Raji (cell line): ENCODE measurements at regions not wholly inside any gene's neighbourhood (a gene's known extent, or its start where the extent isn't known, plus 50 kb on each side); places are given as distances from the start of the nearest gene placed in this dataset.

Experiments used
- POLR2A ChIP-seq: IDR thresholded peaks from 2 replicates; pipeline ENCODE4 v1.6.1; 2011; ENCODE audit warnings: low read depth, low read length, control low read depth; ENCODE audit not compliant: insufficient read depth

- no peak for TF ChIP-seq POLR2A
Observed at GRCh38 chr1:56061824-56062223, 517.5 kb downstream of the PLPP3 start.

DNA sequence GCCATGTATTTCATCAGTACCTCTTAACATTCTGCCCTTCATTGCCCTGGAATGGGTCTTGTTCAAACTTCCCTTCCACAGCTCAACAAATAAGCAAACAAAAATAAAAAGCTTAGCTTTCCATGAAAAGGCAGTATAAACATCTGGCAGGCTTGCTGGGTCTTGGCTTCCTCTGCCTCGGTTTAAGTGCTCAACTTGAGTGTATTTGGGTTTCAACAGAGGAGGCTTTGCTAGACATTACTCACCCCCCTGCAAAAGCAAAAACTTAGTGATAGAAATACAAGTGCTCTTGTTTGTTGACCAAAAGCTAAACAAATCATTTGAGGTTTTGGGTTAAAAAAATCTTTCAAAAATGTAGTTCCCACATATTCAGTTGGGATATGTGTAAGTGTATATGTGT lies 518.5 kb downstream of the PLPP3 start:
- no peak for TF ChIP-seq POLR2A

GRCh38 chr1:56057466-56058405 lies 521.6 kb downstream of the PLPP3 start:
- no peak for TF ChIP-seq POLR2A

DNA sequence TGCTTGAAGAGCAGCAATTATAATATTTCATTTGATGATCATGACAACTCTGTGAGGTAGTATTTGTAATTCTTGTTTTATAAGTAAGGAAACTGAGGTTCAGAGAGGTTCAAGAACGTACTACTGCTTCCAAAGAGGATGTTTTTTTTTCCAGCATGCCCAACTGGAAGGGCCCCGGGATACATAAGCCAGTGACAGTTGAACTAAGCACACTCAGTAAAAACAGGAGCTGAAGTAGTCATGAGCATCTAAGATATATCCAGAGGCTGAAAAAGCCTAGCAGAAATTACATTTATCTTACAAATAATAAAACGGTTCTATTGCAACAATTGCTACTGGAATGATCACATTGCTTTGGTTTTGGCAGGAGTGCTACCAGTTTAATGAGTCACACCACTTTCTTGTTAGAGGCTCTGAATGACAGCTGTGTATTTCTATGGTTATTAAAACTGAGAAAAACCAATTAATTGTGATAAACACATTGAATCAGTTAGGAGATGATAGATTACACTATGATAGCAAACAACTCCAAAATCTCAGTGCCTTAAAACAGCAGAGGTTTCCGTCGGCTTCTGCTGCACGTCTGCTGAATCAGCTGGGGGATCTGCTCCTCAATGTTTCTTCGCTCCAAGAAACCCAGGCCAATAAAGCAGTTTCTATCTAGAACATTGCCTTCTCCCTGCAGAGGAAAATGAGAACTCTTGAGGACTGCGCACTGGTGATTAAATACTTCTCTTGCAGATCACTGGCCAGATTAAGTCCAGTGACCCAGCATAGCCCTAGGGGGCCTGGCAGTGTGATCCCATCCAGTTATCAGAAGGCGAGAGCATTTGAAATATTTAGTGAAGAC lies 522.7 kb downstream of the PLPP3 start:
- no peak for TF ChIP-seq POLR2A

GRCh38 chr1:56054959-56055358 lies 524.4 kb downstream of the PLPP3 start:
- no peak for TF ChIP-seq POLR2A

DNA sequence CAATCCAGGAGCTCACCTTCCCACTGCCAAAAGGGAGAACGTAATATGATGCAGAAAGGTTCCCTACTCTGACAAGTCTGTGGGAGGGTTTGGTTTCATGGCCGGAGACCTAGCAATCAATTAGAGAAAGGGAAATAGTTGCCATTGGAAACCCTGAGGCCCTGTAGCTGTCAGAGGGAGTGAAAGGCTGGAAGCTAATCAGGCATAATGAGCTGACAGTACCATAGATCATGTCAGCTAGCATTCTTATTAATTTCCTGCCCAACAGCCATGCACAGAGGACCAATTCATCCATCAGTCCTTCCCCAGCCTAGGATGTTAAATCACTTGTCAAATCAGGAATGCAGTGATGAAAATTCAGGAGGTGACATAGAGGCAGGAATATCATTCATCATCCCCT lies 527.3 kb downstream of the PLPP3 start:
- TF ChIP-seq POLR2A: no peak

- TF ChIP-seq POLR2A: no peak
Observed at GRCh38 chr1:56050911-56051310, 528.5 kb downstream of the PLPP3 start.

DNA sequence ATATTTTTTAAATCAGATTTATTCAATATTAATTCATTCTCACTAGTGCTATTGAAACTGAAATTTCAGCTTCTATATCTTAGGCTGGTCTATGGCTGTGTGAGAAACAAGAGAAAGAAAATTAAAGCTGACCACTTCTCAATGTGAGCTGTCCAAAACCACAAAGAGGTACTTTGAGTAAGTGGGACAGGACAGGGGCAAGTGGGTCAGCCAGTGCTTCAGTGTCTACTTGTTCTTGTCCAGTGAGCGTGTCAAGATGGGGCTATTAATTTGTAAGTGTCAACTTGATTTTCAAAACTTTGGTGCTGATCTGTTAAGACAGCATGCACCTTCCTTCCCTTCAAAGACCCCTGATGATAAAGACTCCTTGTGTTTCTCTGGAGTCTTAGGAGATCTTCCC lies 533.9 kb downstream of the PLPP3 start:
- no peak for TF ChIP-seq POLR2A

- no peak for TF ChIP-seq POLR2A
Observed at GRCh38 chr1:56045062-56045461, 534.3 kb downstream of the PLPP3 start.

DNA sequence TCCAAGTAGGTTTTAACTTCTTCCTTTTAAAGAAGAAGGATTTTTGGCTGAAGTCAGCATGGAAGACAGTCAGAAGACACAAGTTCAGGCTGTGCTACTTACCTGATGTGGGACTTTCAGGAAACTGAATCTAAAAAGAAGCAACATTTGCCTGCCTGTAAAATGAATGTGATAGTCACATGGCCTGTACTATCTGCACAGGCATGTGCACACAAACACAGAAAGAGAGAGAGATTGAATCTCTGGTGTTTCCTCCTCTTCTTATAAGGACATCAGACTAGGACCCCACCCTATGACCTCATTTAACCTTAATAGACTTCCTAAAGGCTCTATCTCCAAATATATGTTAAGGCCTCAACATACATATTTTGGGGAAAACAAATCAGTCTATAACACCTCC lies 542.9 kb downstream of the PLPP3 start:
- no peak for TF ChIP-seq POLR2A

DNA sequence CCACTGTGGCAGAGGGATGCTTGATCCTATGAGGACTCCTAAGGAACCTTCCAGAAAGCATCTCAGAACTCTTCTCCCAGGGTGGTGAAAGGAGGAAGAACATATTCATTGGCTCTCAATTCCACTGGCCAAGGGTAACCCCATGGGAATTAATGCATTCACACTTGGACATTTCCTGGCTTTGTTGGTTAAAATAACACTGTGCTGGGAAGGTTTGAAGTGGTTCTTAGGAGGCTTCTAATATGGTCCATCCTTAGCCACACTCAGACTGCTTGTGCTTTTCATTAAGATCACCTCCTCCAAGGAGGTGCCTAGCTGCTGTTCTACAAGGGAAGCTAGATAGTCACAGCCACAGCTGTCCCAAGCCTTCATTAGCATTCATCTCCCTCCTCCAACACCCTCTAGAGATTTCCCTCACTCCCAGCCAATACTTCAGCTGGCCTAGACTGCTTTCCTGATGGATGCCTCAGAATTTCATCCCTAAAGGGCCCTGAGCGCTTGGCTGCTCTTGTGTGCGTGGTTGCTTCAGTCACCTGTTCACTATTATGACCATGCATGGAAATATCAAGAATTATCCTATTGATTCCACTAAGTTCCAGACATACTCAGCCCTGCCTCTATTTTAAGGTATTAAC lies 544.4 kb downstream of the PLPP3 start:
- no peak for TF ChIP-seq POLR2A

- TF ChIP-seq POLR2A: no peak
Observed at GRCh38 chr1:56034222-56034621, 545.1 kb downstream of the PLPP3 start.

DNA sequence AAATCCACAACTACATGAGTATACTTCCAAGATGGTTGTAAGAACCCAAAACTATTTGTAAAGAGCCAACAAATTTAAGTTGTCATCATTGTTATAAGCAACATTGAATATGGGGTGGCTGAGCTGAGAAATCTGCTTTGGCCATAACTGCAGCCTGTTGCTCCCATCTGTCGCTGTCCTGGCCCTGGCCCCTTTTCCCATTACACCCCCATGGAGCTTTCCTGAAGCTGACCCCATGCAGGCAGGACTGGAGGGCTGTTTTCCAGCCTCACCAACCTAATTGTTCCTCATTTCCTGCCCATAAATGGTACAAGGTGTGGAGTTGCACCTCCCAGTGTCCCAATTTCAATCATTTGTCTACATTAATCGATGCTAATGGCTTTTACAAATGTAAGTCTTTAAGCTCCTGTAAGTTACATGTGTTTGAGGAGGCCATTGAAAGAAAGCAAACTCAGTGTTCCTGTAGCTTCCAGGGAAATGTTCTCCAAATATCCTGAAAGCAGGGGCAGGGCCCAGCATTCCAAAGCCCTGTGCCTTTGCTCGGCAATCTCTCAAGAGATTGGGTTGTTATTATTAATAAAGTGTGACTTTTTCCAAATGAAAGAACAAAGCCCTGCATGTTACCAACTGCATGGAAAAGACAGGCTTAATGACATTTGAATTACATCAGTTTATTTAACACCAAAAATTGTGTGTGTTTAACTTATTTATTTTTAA lies 545.9 kb downstream of the PLPP3 start:
- TF ChIP-seq POLR2A: no peak

GRCh38 chr1:56032096-56032676 lies 547.2 kb downstream of the PLPP3 start:
- no peak for TF ChIP-seq POLR2A
